GM19023 (cell line): ENCODE measurements at regions not wholly inside any gene's neighbourhood (a gene's known extent, or its start where the extent isn't known, plus 50 kb on each side); places are given as distances from the start of the nearest gene placed in this dataset.
"Not testable (repeated sequence)": the region's sequence is repeated elsewhere in the genome, so short reads cannot be mapped to it uniquely, and the experiment has no call there.

Source experiments
- ATAC-seq: cut with Tn5 transposase; IDR thresholded peaks from one replicate; pipeline ENCODE4 v1.9.1; 2021; ENCODE audit warnings: mild to moderate bottlenecking, moderate library complexity; ENCODE audit not compliant: unreplicated experiment

DNA sequence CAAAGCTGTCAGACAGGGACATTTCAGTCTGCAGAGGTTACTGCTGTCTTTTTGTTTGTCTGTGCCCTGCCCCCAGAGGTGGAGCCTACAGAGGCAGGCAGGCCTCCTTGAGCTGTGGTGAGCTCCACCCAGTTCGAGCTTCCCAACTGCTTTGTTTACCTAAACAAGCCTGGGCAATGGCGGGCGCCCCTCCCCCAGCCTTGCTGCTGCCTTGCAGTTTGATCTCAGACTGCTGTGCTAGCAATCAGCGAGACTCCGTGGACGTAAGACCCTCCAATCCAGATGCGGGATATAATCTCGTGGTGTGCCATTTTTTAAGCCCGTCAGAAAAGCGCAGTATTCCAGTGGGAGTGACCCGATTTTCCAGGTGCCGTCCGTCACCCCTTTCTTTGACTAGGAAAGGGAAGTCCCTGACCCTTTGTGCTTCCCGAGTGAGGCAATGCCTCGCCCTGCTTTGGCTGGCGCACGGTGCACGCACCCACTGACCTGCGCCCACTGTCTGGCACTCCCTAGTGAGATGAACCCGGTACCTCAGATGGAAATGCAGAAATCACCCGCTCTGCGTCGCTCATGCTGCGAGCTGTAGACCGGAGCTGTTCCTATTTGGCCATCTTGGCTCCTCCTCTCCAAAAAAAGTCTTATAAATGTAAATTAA, 54.1 kb upstream of the RIMS1 start:
- ATAC-seq, result not testable (repeated sequence)
